Erythroblast (primary cell): ENCODE measurements at regions not wholly inside any gene's neighbourhood (a gene's known extent, or its start where the extent isn't known, plus 50 kb on each side); places are given as distances from the start of the nearest gene placed in this dataset.

Experiments
- GATA1 ChIP-seq: IDR thresholded peaks from 2 replicates; pipeline ENCODE4 v1.6.1; 2011; ENCODE audit warnings: low read depth, mild to moderate bottlenecking, control low read depth, low read length, moderate library complexity
- POLR2A ChIP-seq: IDR thresholded peaks from 2 replicates; pipeline ENCODE4 v1.6.1; 2011; ENCODE audit warnings: mild to moderate bottlenecking, low read length

GRCh38 chr5:67390935-67391334 is 194.3 kb upstream of the CD180 start:
- TF ChIP-seq POLR2A (no peak), GATA1 (no peak)
